DOHH2 (cell line): ENCODE measurements at regions not wholly inside any gene's neighbourhood (a gene's known extent, or its start where the extent isn't known, plus 50 kb on each side); places are given as distances from the start of the nearest gene placed in this dataset.

Experiments
- EZH2phosphoT487 ChIP-seq: fragments of 200-600 bp; sonication (generic); IDR thresholded peaks from 2 replicates; pipeline ENCODE4 v1.6.1; 2017; ENCODE audit warnings: borderline replicate concordance, mild to moderate bottlenecking, antibody characterized with exemption, low read length, moderate library complexity, mixed read lengths
- TF ChIP-seq, protein P1 (sequence below): fragments of 200-600 bp; sonication (generic); IDR thresholded peaks from one replicate; pipeline ENCODE4 v1.5.1; 2014; ENCODE audit warnings: antibody characterized with exemption, mild to moderate bottlenecking, low read depth, low read length; ENCODE audit not compliant: poor library complexity, severe bottlenecking

DNA sequence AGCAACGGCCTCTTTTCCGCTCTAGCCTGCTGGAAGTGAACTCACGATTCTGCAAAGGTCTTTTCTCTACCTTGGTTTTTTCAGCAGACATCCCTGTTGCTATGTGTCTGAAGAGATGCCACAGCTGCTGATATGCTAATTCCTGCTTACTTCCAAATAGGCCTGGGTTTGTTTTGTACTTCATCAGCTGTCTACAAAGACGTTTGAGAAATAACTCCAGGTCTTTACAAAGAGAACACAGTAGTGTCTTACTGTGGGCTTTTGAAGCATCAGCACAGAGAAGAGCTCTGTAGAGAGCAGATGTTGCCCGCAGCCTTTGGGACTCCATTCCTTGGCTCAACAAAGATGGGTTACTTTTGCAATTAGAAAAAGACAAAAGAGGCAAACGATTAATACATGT, 1366.5 kb downstream of the AACS start:
- TF ChIP-seq, protein P1, sequence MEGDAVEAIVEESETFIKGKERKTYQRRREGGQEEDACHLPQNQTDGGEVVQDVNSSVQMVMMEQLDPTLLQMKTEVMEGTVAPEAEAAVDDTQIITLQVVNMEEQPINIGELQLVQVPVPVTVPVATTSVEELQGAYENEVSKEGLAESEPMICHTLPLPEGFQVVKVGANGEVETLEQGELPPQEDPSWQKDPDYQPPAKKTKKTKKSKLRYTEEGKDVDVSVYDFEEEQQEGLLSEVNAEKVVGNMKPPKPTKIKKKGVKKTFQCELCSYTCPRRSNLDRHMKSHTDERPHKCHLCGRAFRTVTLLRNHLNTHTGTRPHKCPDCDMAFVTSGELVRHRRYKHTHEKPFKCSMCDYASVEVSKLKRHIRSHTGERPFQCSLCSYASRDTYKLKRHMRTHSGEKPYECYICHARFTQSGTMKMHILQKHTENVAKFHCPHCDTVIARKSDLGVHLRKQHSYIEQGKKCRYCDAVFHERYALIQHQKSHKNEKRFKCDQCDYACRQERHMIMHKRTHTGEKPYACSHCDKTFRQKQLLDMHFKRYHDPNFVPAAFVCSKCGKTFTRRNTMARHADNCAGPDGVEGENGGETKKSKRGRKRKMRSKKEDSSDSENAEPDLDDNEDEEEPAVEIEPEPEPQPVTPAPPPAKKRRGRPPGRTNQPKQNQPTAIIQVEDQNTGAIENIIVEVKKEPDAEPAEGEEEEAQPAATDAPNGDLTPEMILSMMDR, result no peak
- TF ChIP-seq EZH2phosphoT487, result no peak
